Colonic mucosa (tissue), 4 donors: ENCODE measurements at regions not wholly inside any gene's neighbourhood (a gene's known extent, or its start where the extent isn't known, plus 50 kb on each side); places are given as distances from the start of the nearest gene placed in this dataset.

Source experiments
- DNase-seq: peaks from one replicate; pipeline ENCODE4 v3.0.0-alpha.2; 2020
- H3K27ac ChIP-seq: fragments of 200-600 bp; one replicate; pipeline ENCODE4 v1.8.0; 2021
- H3K27me3 ChIP-seq: fragments of 200-600 bp; one replicate; pipeline ENCODE4 v1.8.0; 2021
- H3K36me3 ChIP-seq: fragments of 200-600 bp; one replicate; pipeline ENCODE4 v1.8.0; 2021
- H3K4me1 ChIP-seq: fragments of 200-600 bp; one replicate; pipeline ENCODE4 v1.8.0; 2021; ENCODE audit warnings: mild to moderate bottlenecking
- H3K4me3 ChIP-seq: fragments of 200-600 bp; one replicate; pipeline ENCODE4 v1.8.0; 2021
- H3K9ac ChIP-seq, 2 donors: one replicate each; pipeline ENCODE4 v1.7.0; 2013; ENCODE audit warnings: control low read depth in 2 of 2, low read depth in 2 of 2, low read length in 2 of 2
- H3K9me3 ChIP-seq: fragments of 200-600 bp; one replicate; pipeline ENCODE4 v1.8.0; 2021
- CTCF ChIP-seq: fragments of 200-600 bp; IDR thresholded peaks from one replicate; pipeline ENCODE4 v1.8.0; 2022; ENCODE audit warnings: antibody characterized with exemption, mild to moderate bottlenecking
- intact Hi-C: fragments of 100-400 bp; cut with DNase I; formaldehyde crosslinking; loops from one replicate; pipeline ENCODE4 v1.14.1; 2022
- donor health status: healthy.
- donor health status: DM: no; HTN: no; CAD: no.
- donor health status: DM: no; HTN: no; CAD: no.

- Histone ChIP-seq H3K4me3 (no peak overlapping the region), H3K9ac (no peak overlapping the region), H3K4me1 (no peaks in the 10 kb centered on the region), H3K36me3 (no peaks in the 10 kb centered on the region), H3K27ac (no peak overlapping the region), H3K9me3 (no peaks in the 10 kb centered on the region), H3K27me3 (no peaks in the 10 kb centered on the region)
- TF ChIP-seq CTCF: no peak
- intact Hi-C loops: no loop called here
- no peak for DNase-seq
These were observed 1176.7 kb upstream of the CDH9 start for GRCh38 chr5:28215091-28215490.

- Histone ChIP-seq H3K4me3 (no peak overlapping the region), H3K27ac (no peak overlapping the region), H3K9me3 (no peaks in the 10 kb centered on the region), H3K4me1 (no peaks in the 10 kb centered on the region), H3K27me3 (no peaks in the 10 kb centered on the region), H3K36me3 (no peaks in the 10 kb centered on the region), H3K9ac (no peak overlapping the region)
- no peak for TF ChIP-seq CTCF
- intact Hi-C loops: no loop called here
- DNase-seq: no peak
These were observed 1175.9 kb upstream of the CDH9 start for GRCh38 chr5:28214292-28214691.

GRCh38 chr5:28208356-28208755 is 1170.0 kb upstream of the CDH9 start:
- DNase-seq: no peak
- no peaks in the 10 kb centered on the region for H3K4me1 ChIP-seq
- H3K4me3 ChIP-seq: no peak overlapping the region
- H3K9me3 ChIP-seq: no peaks in the 10 kb centered on the region
- H3K27me3 ChIP-seq: no peaks in the 10 kb centered on the region
- TF ChIP-seq CTCF: no peak
- no peak overlapping the region for H3K9ac ChIP-seq
- no peaks in the 10 kb centered on the region for H3K36me3 ChIP-seq
- no peak overlapping the region for H3K27ac ChIP-seq
- intact Hi-C loops: no loop called here

GRCh38 chr5:28190011-28190410 is 1151.6 kb upstream of the CDH9 start:
- intact Hi-C loops: no loop called here
- no peak for DNase-seq

GRCh38 chr5:28174691-28175090 is 1136.3 kb upstream of the CDH9 start:
- no peak overlapping the region for H3K4me3 ChIP-seq
- H3K9me3 ChIP-seq: no peaks in the 10 kb centered on the region
- no peak for DNase-seq
- H3K36me3 ChIP-seq: no peaks in the 10 kb centered on the region
- TF ChIP-seq CTCF: no peak
- intact Hi-C loops: no loop called here
- no peaks in the 10 kb centered on the region for H3K27me3 ChIP-seq
- no peaks in the 10 kb centered on the region for H3K4me1 ChIP-seq
- H3K27ac ChIP-seq: no peak overlapping the region
- no peak overlapping the region for H3K9ac ChIP-seq

More at GRCh38 chr5:28190011-28190410, 1151.6 kb upstream of the CDH9 start:
- Histone ChIP-seq H3K4me1 (no peaks in the 10 kb centered on the region), H3K27ac (no peak overlapping the region), H3K27me3 (no peaks in the 10 kb centered on the region), H3K9ac (no peak overlapping the region), H3K9me3 (no peaks in the 10 kb centered on the region), H3K36me3 (no peaks in the 10 kb centered on the region), H3K4me3 (no peak overlapping the region)
- TF ChIP-seq CTCF: no peak

GRCh38 chr5:28165096-28165495 is 1126.7 kb upstream of the CDH9 start:
- TF ChIP-seq CTCF: no peak
- Histone ChIP-seq H3K4me1 (no peaks in the 10 kb centered on the region), H3K36me3 (no peaks in the 10 kb centered on the region), H3K9ac (no peak overlapping the region), H3K9me3 (no peaks in the 10 kb centered on the region), H3K27me3 (no peaks in the 10 kb centered on the region), H3K4me3 (no peak overlapping the region), H3K27ac (no peak overlapping the region)
- no peak for DNase-seq
- intact Hi-C loops: no loop called here
